NCI-H187 (cell line): ENCODE measurements at regions not wholly inside any gene's neighbourhood (a gene's known extent, or its start where the extent isn't known, plus 50 kb on each side); places are given as distances from the start of the nearest gene placed in this dataset.

Experiments
- DNase-seq, 2 experiments: peaks; one replicate each; lab custom pipeline; 2025; lab: John Stamatoyannopoulos, UW

DNA sequence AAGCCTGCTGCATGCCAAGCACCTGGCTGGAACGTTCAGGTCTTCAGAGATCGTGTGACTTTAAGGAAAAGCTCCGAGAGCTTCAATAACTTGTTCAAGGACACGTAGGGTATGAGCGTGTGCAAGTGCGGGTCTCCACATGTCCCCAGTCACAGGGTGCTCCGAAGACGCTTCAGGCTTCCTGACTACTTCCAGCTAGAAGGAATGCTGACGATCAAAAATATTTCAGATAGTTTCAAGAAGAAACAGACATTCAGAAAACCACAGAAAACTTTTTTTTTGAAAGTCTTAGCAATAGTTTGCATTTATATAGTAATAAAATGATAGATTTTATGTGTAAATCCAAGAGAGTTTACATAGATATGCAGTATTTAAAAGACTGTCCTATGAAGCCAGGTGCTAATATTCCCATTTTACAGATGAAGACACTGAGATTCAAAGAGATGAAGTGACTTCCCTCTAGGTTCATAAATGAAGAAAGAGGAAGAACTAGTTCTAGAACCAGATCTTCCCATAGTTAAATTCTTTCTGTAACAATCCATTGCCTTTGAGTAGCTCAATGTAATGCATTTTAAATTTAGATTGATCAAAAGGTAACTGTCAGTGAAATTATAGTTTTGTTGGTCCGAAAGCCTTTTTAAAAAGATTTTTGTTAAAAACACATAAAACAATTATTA, 247.6 kb downstream of the MYLK4 start:
- no peak for DNase-seq

DNA sequence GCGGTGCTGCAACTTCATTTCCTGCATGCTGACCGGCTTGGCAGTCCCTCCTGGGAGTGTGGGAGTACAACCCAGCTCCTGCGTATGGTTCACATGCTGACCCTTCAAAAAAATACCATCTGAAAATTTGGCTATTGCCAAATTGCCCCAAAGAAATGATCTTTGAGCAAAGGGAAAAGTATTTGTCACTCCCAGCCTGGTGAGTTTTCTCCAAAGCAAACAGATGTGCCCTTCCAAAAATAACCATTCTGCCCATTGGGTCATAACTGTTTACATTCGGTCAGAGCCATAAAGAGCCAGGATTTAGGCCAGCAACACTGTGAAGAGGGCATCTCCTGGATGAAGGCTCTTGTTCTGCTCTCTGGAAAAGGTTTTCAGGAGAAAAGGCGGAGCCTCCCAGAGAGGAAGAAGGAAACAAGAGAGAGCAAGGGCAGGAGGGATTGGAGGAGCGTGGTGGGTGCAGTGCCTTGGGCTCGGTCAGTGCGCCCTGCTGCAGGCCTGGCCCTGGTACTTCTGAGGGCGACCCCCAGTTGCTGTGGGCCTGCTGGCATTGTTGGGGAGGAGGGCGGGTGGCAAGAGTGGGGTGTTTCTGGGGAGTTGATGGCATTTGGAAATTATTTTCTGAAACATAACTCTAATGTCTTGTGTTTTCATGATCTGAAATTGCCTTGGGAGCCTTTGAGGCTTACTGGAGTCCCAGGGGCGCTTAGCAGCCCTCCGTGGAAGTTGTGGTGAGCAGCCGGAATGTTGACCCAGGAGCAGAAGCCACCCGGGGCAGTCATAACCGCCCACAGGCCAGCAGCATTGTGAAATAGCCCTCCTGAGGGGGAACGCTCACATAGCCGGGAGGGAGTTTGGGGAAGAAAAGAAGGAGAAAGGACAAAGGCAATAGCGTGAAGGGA, 248.4 kb downstream of the MYLK4 start:
- no peak for DNase-seq

DNA sequence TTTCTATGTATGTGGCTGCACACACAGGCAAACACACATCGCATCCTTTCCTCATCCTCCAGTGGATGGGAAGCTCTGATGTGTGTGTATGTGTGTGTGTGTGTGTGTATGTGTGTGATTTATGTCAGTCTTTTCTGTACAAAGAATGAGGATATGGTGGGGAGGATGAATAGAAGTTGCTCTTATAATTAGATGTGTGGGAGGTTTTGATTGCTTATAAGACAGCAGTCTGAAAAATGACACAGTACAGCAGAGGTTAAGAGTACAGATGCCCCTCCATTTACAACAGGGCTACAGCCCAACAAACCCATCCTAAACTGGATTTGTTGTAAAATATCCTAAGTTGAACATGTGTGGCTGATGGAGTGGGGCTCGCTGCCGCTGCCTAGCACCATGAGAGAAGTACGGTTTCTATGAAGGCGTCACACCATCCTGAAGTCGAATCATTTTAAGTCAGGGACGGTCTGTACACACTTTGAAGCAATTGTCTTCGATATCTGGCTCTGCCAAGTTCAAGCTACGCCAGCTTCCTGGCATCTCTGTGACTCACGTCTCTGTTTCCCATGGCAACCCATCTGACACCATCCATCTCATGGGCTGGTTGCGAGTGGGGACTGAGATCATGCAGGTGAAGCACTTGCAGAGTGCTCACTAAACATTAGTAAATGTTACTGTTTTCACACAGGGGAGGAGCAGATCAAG, 252.6 kb downstream of the MYLK4 start:
- DNase-seq, result no peak

DNA sequence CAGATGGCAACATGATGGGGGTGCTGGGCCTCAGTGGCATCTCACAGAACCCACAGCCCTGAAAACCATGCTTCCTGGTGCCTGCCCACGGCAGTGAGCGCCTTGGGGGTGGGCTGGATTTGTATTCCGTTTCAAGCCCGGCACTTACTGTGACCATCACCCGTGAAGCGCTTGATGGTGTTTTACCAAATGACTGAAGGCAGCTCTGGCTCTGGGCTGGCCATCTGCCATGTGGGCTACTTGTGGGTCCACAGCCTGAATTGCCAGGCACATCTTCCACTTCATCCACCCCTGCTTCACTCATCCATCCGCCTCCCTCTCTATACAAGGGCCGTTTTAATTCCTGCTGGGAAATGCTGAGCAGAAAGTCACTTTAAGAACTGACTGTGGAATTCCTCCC, 250.9 kb upstream of the GMDS start:
- DNase-seq, result no peak

DNA sequence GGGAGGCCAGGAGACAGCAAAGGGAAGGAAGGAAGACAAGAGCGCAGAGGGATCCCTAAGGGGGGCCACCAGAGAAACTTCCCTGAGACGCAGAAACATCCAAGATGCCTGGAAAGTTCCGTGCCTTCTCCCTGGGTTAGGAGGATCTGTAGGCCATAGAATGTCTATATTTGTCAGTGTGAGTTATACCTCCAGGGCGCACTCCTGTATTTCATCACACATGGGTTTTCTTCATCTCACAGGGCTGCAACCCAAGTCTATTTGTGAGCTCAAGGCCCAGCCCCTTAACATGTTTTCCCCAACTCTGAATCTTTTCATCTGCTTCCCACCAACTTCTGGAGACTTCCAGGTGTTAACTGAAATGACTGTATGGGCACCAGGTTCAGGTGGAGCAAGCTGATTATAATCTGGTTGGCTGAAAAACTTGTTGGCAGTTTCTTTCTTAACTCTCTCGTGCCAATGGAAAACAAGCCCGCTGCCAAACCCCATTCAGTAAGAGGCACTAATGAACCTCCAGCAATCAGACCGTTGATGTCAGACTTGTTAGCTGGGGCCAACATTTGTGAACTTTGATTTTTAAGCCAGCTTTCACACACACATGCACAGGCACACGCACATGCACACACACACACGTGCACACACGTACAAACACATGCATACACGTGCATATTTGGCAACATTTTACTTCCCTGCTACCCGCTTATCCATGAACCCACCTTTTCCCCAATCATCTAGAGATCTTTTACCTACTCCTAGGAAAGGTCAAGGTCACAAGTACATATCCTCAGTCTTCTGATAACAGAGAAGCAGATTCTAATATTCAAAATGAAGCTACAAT, 247.5 kb upstream of the GMDS start:
- DNase-seq, result no peak

DNA sequence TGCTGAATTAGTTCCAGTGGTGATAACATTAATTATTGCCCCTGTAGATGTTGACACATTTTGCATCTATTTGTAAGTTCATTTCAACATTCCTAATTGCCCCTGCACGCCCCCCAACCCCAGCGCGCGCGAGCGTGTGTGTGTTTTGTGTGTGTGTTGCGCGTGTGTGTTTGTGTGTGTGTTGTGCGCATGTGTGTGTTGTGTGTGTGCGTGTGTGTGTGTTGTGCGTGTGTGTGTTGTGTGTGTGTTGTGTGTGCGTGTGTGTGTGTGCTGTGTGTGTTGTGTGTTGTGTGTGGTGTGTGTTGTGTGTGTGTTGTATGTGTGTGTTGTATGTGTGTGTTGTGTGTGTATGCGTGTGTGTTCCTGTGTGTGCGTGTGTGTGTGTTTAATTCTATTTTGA, 245.7 kb upstream of the GMDS start:
- no peak for DNase-seq

DNA sequence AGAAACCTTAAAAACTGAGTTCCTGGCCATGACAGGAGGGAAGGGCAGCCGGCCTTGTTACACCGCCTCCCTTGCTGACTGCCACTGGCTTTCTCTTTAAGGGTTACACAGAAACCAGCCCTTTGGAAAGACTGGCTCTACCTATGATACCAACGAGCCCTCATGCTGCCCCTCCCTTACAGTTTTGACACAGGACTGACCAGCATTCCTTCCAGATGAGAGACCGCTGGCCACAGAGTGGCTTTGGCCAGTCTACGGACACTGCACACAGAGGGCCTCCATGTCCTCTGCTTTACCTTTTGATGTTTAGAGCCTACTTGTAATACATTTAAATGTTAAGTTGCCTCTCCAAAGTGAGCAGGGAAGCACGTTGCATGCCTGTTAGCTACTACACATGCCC, 243.2 kb upstream of the GMDS start:
- DNase-seq, result no peak

DNA sequence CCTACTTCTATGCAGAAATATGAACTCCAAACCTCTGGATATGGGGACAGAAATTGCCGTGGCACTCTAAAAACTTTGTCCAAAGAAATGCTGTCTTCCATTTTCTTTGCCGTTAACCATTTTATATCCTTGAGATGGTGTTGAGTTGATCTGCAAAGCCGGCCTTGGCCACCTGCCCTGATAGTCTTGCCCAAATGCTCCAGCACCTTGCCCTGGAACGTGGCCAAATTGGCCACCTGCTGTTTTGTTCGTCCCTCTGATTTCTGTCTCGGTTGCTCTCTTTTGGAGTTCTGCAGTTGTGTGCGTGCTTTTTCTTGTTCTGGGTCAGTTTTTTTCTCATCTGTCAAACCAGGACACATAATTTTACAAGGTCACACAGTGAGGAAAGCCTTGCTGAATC, 239.7 kb upstream of the GMDS start:
- DNase-seq, result peak in 1 of 2 experiments; percentile 9

DNA sequence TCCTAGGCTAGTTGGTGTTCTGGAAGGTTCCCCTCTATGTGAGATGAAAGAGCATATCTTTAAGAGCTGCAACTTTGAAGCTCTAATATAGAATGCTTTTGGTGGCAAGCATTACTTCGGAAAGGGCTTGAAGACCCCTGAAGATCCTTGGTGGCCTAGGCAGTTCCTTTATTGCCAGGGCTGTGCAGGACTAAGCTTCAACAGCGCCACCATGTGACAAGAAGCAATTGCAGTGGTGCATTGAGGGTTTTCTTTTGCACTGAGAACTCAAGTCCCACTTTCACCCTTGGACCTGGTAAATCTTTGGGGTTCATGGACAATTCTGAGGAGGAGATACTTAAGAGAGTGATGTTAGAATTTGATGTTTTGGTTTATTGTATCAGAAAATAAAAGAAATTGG, 237.4 kb upstream of the GMDS start:
- DNase-seq, result no peak

DNA sequence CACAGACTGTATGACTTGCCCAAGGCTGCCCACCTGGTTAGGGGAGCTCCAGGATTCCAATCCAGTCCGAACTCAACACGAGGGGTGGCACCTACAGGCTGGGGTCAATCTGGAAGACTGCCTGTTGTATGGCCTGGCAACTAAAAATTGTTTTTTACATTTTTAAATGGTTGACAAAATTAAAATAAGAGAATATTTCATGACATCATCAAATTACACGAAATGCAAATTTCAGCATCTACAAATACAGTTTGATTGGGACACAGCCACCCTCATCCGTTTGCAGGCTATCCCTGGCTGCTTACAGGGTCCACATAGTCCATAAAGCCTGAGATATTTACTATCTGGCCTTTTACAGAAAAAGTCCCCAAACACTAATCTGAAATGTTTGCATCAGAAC, 235.9 kb upstream of the GMDS start:
- DNase-seq, result no peak

DNA sequence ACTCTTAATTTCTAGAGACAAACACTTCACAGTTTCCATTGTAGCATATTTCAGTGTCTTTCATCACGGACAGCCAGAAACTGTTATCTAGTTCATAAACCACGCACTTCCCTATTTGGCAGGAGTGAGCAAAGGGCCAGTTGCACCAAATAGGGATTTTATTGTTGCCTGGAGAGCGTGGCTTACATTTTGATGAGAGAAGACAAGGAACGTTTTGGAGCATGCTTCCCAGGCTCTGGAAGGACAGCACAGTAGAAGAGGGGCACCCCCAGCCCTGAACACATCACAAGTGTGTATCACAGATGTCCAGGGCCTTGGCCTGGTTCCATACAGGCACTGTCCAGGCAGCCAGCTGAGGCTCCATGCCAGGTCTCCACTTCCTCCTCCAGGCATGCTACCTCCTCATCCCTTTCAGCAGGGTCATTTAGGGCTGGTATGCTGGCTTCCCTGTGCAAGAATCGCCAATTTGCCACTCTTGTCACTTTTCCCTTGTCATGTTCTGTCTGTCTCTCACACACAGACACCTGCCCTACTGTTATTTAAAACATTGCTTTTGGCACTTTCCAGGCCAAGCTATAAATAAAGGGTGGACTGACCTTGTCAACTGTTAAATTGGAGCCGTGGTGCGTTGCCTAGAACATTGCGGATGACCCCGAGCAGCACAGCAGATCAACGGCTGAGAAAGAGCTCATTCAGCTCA, 235.0 kb upstream of the GMDS start:
- DNase-seq, result no peak

DNA sequence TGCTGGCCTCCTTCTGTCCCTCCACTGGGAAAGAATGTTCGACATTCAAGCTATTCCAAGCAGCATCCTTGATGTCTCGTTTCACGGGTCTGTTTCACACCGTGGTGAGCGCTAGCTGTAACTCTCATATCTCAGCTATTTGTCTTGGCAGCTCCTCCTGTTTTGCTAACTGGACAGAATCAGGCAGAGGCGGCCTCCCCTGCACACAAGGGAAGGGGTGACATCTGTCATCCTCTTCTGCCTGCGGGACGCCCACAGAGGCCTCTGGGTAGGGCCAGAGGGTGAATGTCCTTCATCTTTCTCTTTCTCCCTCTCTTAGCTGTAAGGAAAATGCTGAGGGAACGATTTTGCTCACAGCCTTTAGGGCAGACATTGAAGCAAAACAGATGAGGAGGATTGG, 232.8 kb upstream of the GMDS start:
- DNase-seq, result no peak

DNA sequence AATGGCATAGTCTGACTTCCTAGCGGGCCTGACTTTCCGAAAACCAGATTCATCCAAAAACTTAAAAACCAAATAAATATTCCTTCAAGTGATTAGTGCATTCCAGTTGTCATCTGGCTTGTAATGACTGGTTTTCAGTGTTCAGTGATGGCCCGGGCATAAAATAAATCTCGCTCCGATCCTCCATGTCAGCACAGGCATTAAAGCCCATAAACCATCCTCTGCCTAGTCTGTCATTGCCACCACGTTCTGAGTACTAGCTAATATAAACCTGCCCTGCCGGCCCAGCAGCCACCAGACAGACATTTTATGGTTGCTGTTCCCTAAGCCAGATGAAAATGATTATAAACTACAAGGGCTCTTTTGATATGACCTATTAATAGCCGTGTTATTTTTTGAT, 232.3 kb upstream of the GMDS start:
- DNase-seq, result no peak

DNA sequence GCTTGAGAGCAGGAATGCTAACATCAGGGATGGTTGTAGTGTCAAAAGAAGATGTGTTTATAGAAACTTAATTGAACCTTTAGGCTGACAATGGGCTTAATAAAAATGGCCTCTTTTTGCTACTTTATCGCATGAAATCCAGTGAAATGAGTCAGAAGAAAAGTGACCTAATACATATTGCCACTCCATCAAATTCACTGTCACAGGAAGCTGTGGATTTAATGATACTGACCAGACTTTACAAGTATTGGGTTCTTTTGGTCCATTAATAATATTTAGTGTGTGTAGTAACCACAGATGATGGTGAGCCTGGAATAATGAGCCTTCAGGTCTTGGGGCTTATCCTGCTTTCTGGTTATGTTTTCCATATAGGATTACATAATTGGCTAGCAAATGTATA, 231.8 kb upstream of the GMDS start:
- no peak for DNase-seq

DNA sequence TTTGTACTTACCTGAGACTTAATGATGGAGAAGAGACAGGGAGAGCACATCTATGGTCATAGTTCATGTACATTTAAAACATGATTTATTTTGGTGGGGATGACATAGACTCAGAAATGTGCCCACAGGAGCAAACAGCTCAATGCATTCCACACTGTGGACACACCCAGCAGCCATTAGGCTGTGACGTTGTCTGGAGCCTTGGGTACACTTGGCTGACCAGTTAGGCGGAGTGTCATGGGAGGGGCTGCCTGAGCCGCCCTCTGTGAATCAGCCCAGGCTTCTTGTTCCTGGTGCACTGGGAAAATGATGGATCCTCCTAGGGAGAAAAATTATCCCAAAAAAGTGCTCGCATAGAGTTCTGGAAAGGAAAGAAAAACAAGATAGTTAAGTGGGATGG, 231.0 kb upstream of the GMDS start:
- DNase-seq, result peak; percentile 66 to 67

DNA sequence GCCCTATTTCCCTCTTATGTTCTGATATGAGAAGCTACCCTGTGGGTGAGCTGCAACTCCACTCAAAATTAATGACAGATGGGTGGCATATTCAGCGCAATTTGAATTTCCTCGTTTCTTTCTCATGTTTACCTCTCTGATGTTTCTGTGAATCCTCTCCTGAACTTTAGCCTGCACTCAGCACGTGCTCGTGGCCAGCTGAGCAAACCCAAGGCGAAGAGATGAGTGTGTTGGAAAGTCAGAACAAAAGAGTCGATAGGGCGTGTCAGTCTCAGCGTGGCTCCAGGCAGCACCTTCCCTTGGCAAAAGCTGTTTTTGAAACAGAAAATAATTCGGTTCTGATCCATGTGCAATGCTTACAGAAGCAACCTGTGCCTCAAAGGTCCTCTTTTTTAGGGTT, 226.1 kb upstream of the GMDS start:
- DNase-seq, result peak; percentile 57 to 69

DNA sequence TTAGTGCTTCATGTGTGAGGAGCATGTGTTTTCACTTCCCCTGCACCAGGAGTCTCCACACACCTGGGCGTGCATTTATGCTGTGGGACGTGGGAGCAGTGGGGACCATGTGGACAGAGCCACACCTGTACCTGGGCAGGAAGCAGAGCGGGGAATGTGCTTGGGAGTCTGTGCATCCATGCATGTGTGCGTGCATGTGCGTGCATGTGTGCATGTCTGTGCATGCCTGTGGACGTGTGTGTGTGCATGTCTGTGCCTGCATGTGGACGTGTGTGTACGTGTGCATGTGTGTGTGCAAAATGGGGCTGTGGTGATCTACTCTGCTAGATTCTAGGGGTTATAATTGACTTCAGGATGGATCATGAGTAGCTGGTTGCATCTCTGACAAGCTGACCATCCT, 224.0 kb upstream of the GMDS start:
- no peak for DNase-seq

DNA sequence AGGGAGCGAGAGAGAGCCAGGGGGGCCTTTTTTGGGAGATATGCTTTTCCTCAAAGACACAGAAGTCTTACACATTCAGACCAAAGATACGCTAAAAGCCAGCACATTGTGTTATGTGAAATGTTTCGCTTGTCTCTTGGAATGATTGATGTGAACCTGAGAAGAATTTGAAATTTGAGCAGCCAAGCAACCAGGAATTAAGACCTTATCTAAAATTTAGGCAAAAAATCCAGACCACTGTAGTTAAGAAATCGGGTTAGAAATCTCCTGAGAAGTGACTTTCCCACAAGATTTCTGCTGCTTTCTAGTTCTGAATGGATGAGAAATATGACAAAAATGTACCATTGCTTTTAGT, 223.2 kb upstream of the GMDS start:
- DNase-seq, result no peak

DNA sequence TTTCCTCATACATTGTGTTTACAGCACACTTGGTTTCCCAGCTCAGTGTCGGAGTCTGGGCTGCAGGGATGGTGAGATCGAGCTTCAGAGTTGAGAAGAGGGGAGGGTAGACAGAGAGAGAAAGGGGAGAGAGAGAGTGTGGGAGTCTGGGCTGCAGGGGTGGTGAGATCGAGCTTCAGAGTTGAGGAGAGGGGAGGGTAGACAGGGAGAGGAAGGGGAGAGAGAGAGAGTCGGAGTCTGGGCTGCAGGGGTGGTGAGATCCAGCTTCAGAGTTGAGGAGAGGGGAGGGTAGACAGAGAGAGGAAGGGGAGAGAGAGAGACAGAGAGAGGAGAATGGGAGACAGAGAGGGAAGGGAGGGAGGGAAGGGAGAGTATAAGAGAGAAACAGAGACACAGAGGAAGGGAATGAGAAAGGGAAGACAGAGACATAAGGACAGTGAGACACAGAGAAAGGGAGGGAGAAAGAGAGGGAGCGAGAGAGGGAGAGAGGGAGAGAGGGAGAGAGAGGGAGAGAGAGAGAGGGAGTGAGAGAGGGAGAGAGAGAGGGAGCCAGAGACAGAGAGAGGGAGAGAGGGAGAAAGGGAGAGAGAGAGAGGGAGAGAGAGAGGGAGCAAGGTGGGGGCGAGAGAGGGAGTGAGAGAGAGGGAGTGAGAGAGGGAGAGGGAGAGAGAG, 222.7 kb upstream of the GMDS start:
- no peak for DNase-seq

DNA sequence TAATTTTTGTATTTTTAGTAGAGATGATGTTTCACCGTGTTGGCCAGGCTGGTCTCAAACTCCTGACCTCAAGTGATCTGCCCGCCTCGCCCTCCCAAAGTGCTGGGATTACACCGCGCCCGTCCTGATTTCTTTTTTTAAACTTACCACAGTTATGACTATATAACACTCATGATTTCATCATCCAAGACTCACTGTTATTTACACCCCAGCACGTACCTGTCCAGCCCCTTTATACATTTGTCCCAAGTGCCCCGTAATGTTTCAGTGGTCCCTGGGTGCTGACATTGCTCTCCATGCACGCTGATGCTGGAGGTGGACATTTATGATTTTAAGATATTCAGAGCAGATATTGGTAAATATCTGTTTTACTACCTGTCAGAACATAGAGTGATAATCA, 219.9 kb upstream of the GMDS start:
- DNase-seq, result no peak

DNA sequence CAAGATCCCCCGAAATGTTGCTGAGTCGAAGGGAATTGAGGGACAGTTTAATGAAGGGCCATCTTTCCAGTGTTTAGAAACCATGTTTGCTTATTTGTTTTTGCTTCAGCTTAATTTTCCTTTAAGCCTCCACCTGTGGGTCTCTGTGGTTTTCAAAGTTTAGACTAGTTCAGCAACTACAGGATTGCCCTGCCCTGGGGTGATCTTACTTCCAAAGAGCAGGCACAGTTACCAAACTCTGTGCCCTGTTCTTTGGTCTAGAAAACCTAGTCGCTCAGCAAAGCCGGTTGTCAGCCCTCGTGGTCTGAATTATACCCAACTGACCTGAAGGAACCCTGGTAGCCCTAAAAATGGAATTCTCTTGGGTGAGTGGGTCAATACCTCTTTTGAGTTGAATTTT, 219.2 kb upstream of the GMDS start:
- no peak for DNase-seq
